Head of caudate nucleus (tissue), 42 donors: ENCODE measurements at regions not wholly inside any gene's neighbourhood (a gene's known extent, or its start where the extent isn't known, plus 50 kb on each side); places are given as distances from the start of the nearest gene placed in this dataset.
"Not testable (repeated sequence)": the region's sequence is repeated elsewhere in the genome, so short reads cannot be mapped to it uniquely, and the experiment has no call there.

Experiments
- DNase-seq, 42 donors: peaks; one replicate each; pipeline versions ENCODE4 v3.0.0 to v3.0.0-alpha.2; 2020 to 2021; ENCODE audit warnings: mixed read lengths in 7 of 42
- intact Hi-C: fragments of 100-400 bp; cut with DNase I; formaldehyde crosslinking; loops from one replicate; pipeline ENCODE4 v1.15.0; 2022

GRCh38 chr17:43319293-43320124 is 79.3 kb upstream of the ARL4D start:
- intact Hi-C loops, result no loop called here
- no peak for DNase-seq

GRCh38 chr17:43316522-43317142 is 82.2 kb upstream of the ARL4D start:
- peak in 2 of 42 donors; percentile 15 to 43 for DNase-seq
- intact Hi-C loops, result no loop called here

- intact Hi-C loops, result no loop called here
- DNase-seq, result no peak
Observed at GRCh38 chr17:43315858-43316521, 82.2 kb upstream of the RNU2-1 start.

- DNase-seq, result no peak
- intact Hi-C loops, result no loop called here
Observed at GRCh38 chr17:43315369-43315768, 81.6 kb upstream of the RNU2-1 start.

DNA sequence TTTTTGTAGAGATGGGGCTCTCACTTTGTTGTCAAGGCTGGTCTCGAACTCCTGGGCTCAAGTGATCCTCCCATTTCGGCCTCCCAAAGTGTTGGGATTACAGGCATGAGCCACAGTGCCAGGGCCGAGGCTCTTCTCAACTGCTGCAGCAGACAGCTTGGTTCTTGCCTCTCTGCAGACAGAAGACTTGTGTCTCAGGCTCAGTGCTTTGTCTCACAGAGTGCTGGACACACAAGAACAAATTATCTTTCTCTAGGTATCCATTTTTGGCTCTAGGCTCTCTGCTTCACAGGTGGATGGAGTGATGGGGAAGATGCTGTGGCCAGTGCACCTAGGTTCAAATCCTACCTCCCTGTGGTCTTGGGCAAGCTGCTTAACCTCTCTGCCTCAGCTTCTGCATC is 80.8 kb upstream of the RNU2-1 start:
- intact Hi-C loops, result no loop called here
- DNase-seq, result peak in 2 of 42 donors; percentile 17 to 34

DNA sequence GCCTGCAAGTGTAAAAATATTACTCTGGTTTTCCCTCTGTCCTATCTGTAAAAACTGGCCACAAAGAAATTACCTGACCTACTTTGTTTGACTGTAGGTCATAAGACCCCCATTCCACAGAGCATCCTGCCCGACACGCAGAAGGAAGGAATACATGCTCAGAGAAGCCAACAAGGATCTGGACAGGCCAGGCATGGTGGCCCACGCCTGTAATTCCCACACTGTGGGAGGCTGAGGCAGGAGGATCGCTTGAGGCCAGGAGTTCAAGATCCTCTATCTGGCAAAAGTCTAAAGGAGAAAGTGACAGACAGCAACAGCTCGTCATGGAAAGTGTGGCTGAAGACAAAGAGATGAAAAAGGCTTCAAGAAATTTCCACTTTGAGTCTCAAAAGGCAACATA is 78.2 kb upstream of the RNU2-1 start:
- intact Hi-C loops, result no loop called here
- DNase-seq, result peak in 2 of 42 donors; percentile 2 to 27

DNA sequence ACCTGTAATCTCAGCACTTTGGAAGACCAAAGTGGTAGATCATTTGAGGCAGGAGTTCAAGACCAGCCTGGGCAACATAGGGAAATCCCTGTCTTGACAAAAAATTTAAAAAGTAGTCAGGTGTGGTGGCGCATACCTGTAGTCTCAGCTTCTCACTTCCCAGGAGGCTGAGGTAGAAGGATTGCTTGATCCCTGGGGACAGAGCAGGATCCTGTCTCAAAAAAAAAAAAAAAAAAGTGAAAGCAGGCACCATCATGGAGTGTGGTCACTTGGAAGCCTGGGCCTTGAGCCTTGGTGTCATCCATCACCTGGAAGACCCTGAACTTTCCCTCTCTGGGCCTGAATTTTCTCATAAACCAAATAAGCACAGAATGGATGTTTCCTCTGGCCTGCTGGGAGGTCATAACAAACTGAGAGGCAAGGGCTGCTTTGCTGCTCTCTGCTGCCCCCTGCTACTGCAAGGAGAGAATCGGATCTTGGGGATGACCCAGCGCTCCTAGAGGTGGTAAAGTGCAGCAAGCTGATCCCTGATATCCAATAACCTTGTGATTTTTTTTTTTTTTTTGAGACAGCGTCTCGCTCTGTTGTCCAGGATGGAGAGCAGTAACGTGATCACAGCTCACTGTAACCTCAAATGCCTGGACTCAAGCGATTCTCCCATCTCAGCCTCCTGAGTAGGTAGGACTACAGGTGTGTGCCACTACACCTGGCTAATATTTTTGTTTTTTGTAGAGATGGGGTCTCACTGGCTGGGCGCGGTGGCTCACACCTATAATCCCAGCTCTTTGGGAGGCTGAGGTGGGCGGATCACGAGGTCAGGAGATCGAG is 75.9 kb upstream of the RNU2-1 start:
- intact Hi-C loops, result no loop called here
- DNase-seq, result peak in 3 of 42 donors; percentile 9 to 40 (median 14)

- intact Hi-C loops, result no loop called here
Observed at GRCh38 chr17:43308999-43309398, 75.2 kb upstream of the RNU2-1 start.

GRCh38 chr17:43304792-43305191 is 71.0 kb upstream of the RNU2-1 start:
- DNase-seq, intact Hi-C loops: not testable (repeated sequence)

More at GRCh38 chr17:43308999-43309398, 75.2 kb upstream of the RNU2-1 start:
- peak in 22 of 42 donors; percentile 14 to 65 (median 45) for DNase-seq

- DNase-seq, intact Hi-C loops: not testable (repeated sequence)
Observed at GRCh38 chr17:43303049-43303448, 69.3 kb upstream of the RNU2-1 start.

GRCh38 chr17:43299300-43300076 is 65.7 kb upstream of the RNU2-1 start:
- intact Hi-C loops, DNase-seq: not testable (repeated sequence)

GRCh38 chr17:43289670-43290069 is 55.9 kb upstream of the RNU2-1 start:
- DNase-seq, intact Hi-C loops: not testable (repeated sequence)

DNA sequence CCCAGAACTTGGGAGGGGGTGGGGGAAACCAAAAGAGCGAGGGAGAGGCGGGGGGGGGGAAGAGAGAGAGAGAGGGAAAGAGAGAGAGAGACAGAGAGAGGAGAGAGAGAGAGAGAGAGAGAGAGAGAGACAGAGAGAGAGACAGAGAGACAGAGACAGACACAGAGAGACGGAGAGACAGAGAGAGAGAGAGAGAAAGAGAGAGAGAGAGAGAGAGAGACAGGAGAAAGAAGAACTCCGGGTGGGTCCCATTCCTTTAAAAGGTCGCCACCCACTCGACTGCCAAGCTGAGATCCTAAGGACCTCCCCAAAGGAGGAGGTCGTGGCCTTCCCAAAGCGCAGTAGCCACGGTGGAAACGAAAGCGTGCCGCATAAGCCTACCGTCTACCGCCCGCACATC is 49.8 kb upstream of the RNU2-1 start:
- DNase-seq, intact Hi-C loops: not testable (repeated sequence)
